Astrocyte of the spinal cord (primary cell): ENCODE measurements at regions not wholly inside any gene's neighbourhood (a gene's known extent, or its start where the extent isn't known, plus 50 kb on each side); places are given as distances from the start of the nearest gene placed in this dataset.

Experiments used
- DNase-seq: peaks from one replicate; pipeline ENCODE4 v3.0.0; 2011; ENCODE audit warnings: low read depth, low spot score
- H3K4me3 ChIP-seq: 2 replicates; pipeline ENCODE4 v1.5.1; 2011; ENCODE audit warnings: low read depth, mild to moderate bottlenecking, low read length, moderate library complexity
- CTCF ChIP-seq: IDR thresholded peaks from 2 replicates; pipeline ENCODE4 v1.5.1; 2012; ENCODE audit warnings: low read depth, mild to moderate bottlenecking, low read length, inconsistent platforms
- in situ Hi-C: cut with HindIII; loops from 2 replicates; pipeline ENCODE4 v1.10.0; 2017; ENCODE audit warnings: low sequenced_read_pairs

GRCh38 chr12:108050696-108051095, 78.4 kb upstream of the WSCD2 start:
- H3K4me3 ChIP-seq = no peak overlapping the region
- in situ Hi-C loops = no loop called here
- no peak for TF ChIP-seq CTCF
- no peak for DNase-seq

GRCh38 chr12:108052260-108052659, 76.8 kb upstream of the WSCD2 start:
- H3K4me3 ChIP-seq = no peak overlapping the region
- DNase-seq = no peak
- no peak for TF ChIP-seq CTCF
- in situ Hi-C loops = no loop called here

GRCh38 chr12:108053512-108053911, 75.6 kb upstream of the WSCD2 start:
- no peak overlapping the region for H3K4me3 ChIP-seq
- no peak for DNase-seq
- no peak for TF ChIP-seq CTCF
- in situ Hi-C loops = no loop called here

GRCh38 chr12:108054496-108054895, 74.6 kb upstream of the WSCD2 start:
- H3K4me3 ChIP-seq = no peak overlapping the region
- DNase-seq = no peak
- no peak for TF ChIP-seq CTCF
- in situ Hi-C loops = no loop called here

- TF ChIP-seq CTCF = no peak
- DNase-seq = no peak
- no peak overlapping the region for H3K4me3 ChIP-seq
- in situ Hi-C loops = no loop called here
These were observed 73.9 kb upstream of the WSCD2 start for GRCh38 chr12:108055141-108055540.

GRCh38 chr12:108060067-108060466, 69.0 kb upstream of the WSCD2 start:
- no peak overlapping the region for H3K4me3 ChIP-seq
- TF ChIP-seq CTCF = no peak
- in situ Hi-C loops = no loop called here
- no peak for DNase-seq

GRCh38 chr12:108060903-108061302, 68.2 kb upstream of the WSCD2 start:
- TF ChIP-seq CTCF = no peak
- no peak overlapping the region for H3K4me3 ChIP-seq
- in situ Hi-C loops = no loop called here
- DNase-seq = no peak
